Cerebellar nuclear complex (tissue), 1 donor: ENCODE measurements at regions not wholly inside any gene's neighbourhood (a gene's known extent, or its start where the extent isn't known, plus 50 kb on each side); places are given as distances from the start of the nearest gene placed in this dataset.
A peak's percentile ranks its signal among the peaks of the same experiment; 100 is the strongest.
"Not testable (repeated sequence)": the region's sequence is repeated elsewhere in the genome, so short reads cannot be mapped to it uniquely, and the experiment has no call there.

ENCODE experiments used
- DNase-seq, 2 experiments: peaks; one replicate each; lab custom pipeline; 2025; lab: John Stamatoyannopoulos, UW

GRCh38 chr7:16369855-16370254 is 51.5 kb downstream of the CRPPA start:
- DNase-seq: no peak

GRCh38 chr7:16369309-16369708 is 52.0 kb downstream of the CRPPA start:
- DNase-seq: not testable (repeated sequence)

DNA sequence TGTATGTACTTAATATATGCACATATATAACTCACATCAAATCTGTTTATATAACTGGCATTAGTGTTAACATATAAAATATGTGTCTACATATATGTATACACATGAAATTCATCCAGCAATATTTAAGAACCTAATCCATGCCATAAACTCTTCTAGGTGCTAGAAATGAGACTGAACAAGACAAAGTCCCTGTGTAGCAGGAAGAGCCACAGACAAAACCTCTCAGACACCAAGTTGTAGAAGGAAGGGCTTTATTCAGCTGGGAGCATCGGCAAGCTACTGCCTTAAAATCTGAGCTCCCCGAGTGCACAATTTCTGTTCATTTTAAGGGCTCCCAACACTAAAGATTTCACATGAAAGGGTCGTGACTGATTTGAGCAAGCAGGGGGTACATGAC is 52.5 kb downstream of the CRPPA start:
- no peak for DNase-seq

DNA sequence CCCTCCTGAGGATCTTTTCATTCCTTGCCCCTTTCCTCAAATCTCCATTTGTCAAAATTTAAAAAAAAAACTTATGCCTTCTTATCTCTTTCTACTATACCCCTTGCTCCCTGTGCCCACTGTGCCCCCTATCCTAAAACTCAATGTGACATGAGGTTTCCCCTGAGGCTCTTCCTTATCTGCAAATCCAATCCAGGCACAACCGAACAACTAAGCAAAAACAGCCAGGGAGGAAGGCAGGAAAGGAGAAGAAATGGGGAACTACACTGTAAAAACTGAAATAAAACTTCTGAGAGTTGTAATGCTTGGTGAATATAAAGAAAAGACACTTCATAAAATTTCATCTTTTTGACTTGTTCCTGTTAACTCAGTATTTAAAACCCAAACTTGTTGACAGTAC is 54.2 kb downstream of the CRPPA start:
- DNase-seq: no peak

DNA sequence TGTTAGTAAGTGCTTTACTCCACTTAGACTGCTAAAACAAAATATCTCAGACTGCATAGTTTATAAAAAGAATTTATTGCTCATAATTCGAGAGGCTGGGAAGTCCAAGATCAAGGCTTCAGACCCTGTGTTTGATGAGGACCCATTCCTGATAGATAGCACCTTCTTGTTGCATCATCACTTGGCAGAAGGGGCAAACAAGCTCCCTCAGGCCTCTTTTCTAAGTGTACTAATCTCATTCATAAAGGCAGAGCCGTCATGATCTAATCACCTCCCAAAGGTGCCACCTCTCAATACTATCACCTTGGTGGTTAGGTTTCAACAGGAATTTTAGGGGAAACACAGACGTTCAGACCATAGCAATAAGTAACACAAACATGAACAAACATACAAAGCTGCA is 55.4 kb downstream of the CRPPA start:
- no peak for DNase-seq

DNA sequence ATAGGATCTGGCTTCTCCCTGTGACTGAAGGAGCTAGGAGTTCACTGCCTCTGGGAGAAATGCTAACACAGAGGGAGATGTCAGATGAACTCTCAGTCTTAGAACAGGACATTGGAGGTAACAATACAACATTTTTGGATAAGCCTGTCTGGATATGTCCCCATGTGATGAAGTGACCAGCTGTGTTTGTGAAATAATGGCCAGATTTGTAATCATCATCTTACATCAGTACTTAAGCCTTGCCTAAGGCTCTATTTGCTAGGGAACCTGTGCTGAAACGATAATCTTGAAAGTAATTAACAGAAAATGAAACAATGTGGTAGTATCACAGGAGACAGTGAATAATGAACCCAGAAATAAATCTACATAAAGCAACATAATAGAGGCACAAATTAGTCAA is 56.2 kb downstream of the CRPPA start:
- no peak for DNase-seq

GRCh38 chr7:16359216-16359615 is 62.1 kb downstream of the CRPPA start:
- no peak for DNase-seq

DNA sequence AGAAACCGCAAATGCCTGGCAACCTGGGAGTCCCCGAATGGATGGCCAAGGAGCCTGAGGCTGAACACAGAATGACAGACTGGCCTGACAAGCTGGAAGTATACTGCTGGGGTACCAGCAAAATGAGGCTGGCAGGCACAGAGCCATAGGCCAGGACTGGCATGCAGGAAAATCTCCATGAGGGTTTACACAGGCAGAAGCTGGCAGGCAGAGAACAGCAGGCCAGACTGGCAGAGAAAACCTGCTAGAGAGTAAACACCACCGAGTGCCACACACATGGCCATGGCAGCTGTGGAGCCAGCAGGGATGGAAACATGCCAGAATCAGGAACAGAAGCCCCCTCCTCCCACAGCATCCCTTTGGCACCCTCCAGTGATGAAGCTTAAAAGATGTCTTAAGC is 63.4 kb downstream of the CRPPA start:
- peak in 1 of 2 experiments; percentile 82 for DNase-seq

DNA sequence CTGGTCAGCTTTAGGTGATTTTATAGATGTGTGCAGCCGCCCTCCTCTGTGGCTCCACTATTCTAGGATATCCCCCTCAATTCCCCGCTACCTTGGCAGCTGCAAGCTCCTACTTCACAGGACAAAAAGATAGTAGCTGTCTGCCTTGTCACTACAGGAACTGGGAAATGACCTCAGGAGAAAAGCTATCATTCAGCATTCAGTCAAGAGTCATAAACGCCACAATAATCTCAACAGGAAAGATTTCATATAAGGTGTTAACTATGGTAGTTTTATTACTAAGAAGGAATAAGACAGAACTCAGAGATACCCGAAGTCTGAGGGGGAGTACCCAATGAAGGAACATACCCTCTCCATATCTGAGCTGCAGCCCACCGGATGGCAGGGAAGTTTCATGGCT is 63.9 kb downstream of the CRPPA start:
- DNase-seq: no peak

- no peak for DNase-seq
These were observed 64.9 kb downstream of the CRPPA start for GRCh38 chr7:16356301-16356958.

DNA sequence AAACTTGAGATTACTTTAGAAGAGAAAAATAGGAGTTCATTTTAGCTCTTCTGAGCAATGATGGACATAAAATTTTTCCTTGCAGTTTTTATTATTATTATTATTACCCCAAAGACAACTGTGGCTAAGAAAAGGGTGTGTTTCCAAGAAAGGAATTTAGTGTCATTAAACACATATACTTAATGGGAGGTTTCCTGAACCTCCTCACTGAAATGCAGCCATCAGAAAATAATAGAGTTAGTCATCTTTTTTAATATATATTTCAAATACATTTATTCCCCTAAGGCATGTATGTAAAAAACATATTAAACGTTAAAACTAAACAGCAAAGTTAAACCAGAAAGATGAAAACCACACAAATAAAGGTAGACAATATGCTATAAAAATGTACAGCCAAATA is 66.8 kb downstream of the CRPPA start:
- no peak for DNase-seq

DNA sequence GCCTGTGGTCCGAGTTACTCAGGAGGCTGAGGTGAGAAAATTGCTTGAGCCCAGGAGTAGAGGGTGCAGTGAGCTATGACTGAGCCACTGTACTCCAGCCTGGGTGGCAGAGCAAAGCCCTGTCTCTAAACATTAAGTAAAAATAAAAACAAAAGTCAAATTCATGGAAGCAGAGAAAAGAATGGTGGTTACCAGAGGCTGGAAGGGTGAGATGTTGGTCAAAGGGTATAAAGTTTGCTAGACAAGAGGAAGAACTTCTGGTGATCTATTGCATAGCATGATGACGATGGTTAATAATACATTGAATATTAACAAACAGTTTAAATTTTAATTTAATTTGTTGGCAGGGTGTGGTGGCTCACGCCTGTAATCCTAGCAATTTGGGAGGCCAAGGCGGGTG is 68.1 kb downstream of the CRPPA start:
- DNase-seq: no peak

DNA sequence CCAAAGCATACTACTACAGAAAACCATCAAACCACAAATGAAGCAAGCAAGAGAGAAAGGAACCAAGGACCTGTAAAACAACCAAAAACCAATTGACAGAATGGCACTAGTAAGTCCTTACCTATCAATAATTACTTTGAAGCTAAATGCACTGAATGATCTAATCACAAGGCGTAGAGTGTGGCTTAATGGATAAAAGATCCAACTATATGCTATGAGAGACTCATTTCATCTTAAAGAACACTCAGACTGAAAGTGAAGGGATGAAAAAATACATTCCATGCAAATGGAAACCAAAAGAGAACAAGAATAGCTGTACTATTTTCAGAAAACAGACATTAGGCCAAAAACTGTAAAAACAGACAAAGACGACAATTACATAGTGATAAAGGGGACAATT is 70.7 kb downstream of the CRPPA start:
- no peak for DNase-seq

DNA sequence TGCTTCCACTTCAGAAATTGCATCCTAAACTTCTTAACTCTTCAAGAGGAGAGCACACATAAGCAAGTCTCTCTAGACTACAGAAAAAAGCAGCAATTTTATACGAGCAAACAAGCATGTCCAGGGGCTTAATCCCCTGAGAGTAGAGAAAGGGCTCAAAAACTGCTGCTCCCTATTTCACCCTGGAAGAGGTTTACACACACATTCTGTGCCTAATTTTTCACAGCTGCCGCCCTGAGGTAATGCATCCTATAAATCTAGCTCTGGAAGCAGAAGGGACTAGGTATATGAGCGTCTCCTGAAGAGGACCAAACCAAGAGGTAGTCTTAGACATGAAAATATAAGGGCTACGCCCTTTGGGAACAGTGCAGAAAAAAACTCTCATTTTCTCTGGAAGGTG is 73.1 kb downstream of the CRPPA start:
- DNase-seq: no peak

DNA sequence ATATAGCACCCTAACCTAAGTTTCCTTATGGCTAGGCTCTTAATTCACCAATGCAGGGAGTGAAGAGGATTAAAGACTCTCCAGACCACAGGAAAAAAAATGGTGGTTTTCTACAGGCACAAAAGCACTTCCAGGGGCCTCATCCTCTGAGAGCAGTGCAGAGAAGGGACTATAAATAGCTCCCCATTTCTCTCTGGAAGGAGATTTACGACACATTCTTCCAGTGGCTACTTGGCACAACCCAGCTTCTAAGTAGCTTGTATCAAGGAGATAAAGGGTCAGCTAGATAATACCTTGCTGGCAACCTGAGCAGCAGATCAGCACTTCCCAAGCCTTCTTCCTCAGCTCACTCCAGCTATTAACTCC is 73.5 kb downstream of the CRPPA start:
- no peak for DNase-seq

DNA sequence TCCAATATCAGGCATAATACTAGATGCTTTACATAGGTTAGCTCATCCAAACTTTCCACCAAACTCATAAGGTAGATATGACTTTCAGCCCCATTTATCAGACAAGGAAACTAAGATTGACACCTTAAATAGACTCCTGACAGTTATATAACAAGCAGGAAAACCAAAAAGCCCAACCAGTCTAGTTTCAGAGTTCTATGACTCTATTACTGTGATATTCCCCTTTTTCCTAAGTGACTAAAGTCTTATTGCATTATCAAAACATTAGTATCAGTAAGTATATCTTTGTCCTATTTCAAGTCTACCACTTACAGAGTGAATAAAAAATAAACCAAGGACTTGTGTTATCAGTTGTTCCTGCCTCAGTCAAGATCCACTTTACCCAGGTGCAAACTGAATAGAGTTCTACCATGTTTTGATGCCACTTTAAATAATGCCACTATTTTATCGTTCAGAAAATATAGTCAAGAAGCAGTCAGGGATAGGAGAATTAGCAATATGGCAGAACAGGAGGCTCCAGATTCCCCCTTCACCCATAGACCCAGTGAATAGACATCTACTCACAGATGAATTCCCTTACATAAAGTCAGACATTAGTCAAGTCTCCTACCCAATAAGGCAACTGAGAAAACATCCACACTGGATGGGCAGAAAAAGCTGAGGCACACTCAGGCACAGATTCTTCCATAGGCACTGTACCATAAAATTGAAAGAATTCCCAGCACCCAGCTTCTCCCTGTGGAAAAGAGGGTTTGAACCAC is 74.1 kb downstream of the CRPPA start:
- DNase-seq: no peak

- no peak for DNase-seq
These were observed 75.1 kb downstream of the CRPPA start for GRCh38 chr7:16345979-16346958.

- no peak for DNase-seq
These were observed 76.4 kb downstream of the CRPPA start for GRCh38 chr7:16344927-16345326.

- DNase-seq: no peak
These were observed 77.7 kb downstream of the CRPPA start for GRCh38 chr7:16343612-16344011.

GRCh38 chr7:16338065-16338464 is 83.3 kb downstream of the CRPPA start:
- no peak for DNase-seq

- DNase-seq: no peak
These were observed 95.2 kb downstream of the CRPPA start for GRCh38 chr7:16326106-16326505.

- DNase-seq: no peak
These were observed 98.0 kb downstream of the CRPPA start for GRCh38 chr7:16323313-16323712.
